ENCODE measurements at regions not wholly inside any gene's neighbourhood (a gene's known extent, or its start where the extent isn't known, plus 50 kb on each side); places are given as distances from the start of the nearest gene placed in this dataset.

DNA sequence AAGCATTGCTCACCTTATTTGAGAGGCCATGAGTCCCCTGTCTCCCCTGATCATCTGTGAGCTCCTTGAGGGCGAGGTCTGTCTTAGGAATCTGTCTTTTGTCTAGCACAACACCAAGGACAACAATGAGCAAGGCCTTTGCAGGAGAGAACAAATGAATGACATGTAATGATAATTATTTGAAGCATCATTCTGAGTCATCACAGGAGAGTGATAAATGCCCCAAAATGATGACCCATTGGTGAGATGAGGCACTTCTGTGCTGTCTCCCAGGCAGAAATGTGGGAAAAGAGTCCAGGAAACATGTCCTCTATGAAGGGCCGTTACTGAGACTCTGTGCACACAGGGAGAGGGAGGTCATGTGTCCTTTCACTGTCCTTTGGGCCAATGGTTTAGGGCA is 105.2 kb upstream of the LRFN2 start:
- POLR2A ChIA-PET: no interaction called here
- H3K27ac Mint-ChIP-seq: no peak overlapping the region
- TF ChIP-seq NFE2L1 (CRISPR knock-in tag; IDR thresholded peaks at IDR 0.05) (no peak), JAZF1 (CRISPR knock-in tag; IDR thresholded peaks at IDR 0.05) (no peak), ZNF396 (CRISPR knock-in tag; IDR thresholded peaks at IDR 0.05; ENCODE audit: borderline replicate concordance) (no peak), ZNF232 (CRISPR knock-in tag; IDR thresholded peaks at IDR 0.05) (no peak), ELF4 (CRISPR knock-in tag; IDR thresholded peaks at IDR 0.05; ENCODE audit: low read depth) (no peak)
- peaks cover 10% of the 10 kb centered on the region; the same call in 1 of the 2 replicates for H3K4me1 Mint-ChIP-seq
- no peak for ATAC-seq
- H3K4me3 Mint-ChIP-seq: no peak overlapping the region
- H3K36me3 Mint-ChIP-seq: no peaks in the 10 kb centered on the region
- H3K27me3 Mint-ChIP-seq (ENCODE audit: low read depth): 0 out of 2 replicates have a peak, but pooled peaks cover 4% of the 10 kb centered on the region
- CTCF ChIA-PET: interaction anchor here (1.5 kb wide), 1 partner anchor 13 kb away, joined by 3 read pairs; no protein-coding TSS in a partner anchor
- DNase-seq (ENCODE audit: low spot score): no peak
- H3K9me3 Mint-ChIP-seq: no peaks in the 10 kb centered on the region

DNA sequence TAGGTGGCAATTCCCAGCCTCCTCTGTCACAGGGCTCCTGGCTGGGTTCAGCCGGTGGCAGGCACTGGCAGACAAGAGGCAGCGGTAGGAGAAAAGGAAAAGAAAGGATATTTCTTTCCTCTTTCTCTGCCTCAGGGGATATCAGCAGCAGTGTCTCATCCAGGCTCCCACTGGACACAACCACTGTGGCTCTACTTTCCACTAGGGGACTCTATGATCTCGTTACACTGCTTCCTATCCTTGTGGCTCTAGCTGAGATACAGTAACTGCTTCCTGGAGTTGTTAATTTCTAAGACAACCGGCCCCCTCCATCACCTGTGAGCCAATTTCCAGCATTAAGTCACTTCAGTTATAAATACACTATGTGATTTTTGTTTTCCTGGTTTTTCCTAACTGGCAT is 102.0 kb upstream of the LRFN2 start:
- ChIA-PET CTCF (no interaction called here), POLR2A (no interaction called here)
- DNase-seq (ENCODE audit: low spot score): no peak
- H3K4me1 Mint-ChIP-seq: peaks cover 5% of the 10 kb centered on the region; the same call in 1 of the 2 replicates
- H3K4me3 Mint-ChIP-seq: no peak overlapping the region
- H3K9me3 Mint-ChIP-seq: peaks cover 10% of the 10 kb centered on the region
- H3K27me3 Mint-ChIP-seq (ENCODE audit: low read depth): peaks cover 11% of the 10 kb centered on the region; the same call in 1 of the 2 replicates
- peaks cover 5% of the 10 kb centered on the region; the same call in 1 of the 2 replicates for H3K36me3 Mint-ChIP-seq
- no peak for ATAC-seq
- TF ChIP-seq SMAD4 (CRISPR knock-in tag; IDR thresholded peaks at IDR 0.05) (no peak), ZNF121 (CRISPR knock-in tag; IDR thresholded peaks at IDR 0.05) (no peak), NR3C1 (CRISPR knock-in tag; conservative IDR thresholded peaks at IDR 0.05; ENCODE audit: low read depth) (no peak), FOXK1 (CRISPR knock-in tag; IDR thresholded peaks at IDR 0.05) (no peak), ESRRA (CRISPR knock-in tag; IDR thresholded peaks at IDR 0.05; ENCODE audit: borderline replicate concordance) (no peak), MXD4 (CRISPR knock-in tag; IDR thresholded peaks at IDR 0.05; ENCODE audit: borderline replicate concordance) (no peak), ZNF219 (CRISPR knock-in tag; IDR thresholded peaks at IDR 0.05; ENCODE audit: borderline replicate concordance) (no peak), FOXP1 (CRISPR knock-in tag; IDR thresholded peaks at IDR 0.05; ENCODE audit: borderline replicate concordance) (no peak)
- TF ChIP-seq, protein P1, sequence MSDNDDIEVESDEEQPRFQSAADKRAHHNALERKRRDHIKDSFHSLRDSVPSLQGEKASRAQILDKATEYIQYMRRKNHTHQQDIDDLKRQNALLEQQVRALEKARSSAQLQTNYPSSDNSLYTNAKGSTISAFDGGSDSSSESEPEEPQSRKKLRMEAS (CRISPR knock-in tag; IDR thresholded peaks at IDR 0.05): no peak
- TF ChIP-seq, protein P2, sequence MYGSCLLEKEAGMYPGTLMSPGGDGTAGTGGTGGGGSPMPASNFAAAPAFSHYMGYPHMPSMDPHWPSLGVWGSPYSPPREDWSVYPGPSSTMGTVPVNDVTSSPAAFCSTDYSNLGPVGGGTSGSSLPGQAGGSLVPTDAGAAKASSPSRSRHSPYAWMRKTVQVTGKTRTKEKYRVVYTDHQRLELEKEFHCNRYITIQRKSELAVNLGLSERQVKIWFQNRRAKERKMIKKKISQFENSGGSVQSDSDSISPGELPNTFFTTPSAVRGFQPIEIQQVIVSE (CRISPR knock-in tag; IDR thresholded peaks at IDR 0.05; ENCODE audit: borderline replicate concordance): no peak
- TF ChIP-seq, protein P3, sequence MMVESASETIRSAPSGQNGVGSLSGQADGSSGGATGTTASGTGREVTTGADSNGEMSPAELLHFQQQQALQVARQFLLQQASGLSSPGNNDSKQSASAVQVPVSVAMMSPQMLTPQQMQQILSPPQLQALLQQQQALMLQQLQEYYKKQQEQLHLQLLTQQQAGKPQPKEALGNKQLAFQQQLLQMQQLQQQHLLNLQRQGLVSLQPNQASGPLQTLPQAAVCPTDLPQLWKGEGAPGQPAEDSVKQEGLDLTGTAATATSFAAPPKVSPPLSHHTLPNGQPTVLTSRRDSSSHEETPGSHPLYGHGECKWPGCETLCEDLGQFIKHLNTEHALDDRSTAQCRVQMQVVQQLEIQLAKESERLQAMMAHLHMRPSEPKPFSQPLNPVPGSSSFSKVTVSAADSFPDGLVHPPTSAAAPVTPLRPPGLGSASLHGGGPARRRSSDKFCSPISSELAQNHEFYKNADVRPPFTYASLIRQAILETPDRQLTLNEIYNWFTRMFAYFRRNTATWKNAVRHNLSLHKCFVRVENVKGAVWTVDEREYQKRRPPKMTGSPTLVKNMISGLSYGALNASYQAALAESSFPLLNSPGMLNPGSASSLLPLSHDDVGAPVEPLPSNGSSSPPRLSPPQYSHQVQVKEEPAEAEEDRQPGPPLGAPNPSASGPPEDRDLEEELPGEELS (CRISPR knock-in tag; IDR thresholded peaks at IDR 0.05): no peak
- TF ChIP-seq, protein P4, sequence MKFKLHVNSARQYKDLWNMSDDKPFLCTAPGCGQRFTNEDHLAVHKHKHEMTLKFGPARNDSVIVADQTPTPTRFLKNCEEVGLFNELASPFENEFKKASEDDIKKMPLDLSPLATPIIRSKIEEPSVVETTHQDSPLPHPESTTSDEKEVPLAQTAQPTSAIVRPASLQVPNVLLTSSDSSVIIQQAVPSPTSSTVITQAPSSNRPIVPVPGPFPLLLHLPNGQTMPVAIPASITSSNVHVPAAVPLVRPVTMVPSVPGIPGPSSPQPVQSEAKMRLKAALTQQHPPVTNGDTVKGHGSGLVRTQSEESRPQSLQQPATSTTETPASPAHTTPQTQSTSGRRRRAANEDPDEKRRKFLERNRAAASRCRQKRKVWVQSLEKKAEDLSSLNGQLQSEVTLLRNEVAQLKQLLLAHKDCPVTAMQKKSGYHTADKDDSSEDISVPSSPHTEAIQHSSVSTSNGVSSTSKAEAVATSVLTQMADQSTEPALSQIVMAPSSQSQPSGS (CRISPR knock-in tag; IDR thresholded peaks at IDR 0.05; ENCODE audit: borderline replicate concordance, low read depth): no peak
- TF ChIP-seq, protein P5, sequence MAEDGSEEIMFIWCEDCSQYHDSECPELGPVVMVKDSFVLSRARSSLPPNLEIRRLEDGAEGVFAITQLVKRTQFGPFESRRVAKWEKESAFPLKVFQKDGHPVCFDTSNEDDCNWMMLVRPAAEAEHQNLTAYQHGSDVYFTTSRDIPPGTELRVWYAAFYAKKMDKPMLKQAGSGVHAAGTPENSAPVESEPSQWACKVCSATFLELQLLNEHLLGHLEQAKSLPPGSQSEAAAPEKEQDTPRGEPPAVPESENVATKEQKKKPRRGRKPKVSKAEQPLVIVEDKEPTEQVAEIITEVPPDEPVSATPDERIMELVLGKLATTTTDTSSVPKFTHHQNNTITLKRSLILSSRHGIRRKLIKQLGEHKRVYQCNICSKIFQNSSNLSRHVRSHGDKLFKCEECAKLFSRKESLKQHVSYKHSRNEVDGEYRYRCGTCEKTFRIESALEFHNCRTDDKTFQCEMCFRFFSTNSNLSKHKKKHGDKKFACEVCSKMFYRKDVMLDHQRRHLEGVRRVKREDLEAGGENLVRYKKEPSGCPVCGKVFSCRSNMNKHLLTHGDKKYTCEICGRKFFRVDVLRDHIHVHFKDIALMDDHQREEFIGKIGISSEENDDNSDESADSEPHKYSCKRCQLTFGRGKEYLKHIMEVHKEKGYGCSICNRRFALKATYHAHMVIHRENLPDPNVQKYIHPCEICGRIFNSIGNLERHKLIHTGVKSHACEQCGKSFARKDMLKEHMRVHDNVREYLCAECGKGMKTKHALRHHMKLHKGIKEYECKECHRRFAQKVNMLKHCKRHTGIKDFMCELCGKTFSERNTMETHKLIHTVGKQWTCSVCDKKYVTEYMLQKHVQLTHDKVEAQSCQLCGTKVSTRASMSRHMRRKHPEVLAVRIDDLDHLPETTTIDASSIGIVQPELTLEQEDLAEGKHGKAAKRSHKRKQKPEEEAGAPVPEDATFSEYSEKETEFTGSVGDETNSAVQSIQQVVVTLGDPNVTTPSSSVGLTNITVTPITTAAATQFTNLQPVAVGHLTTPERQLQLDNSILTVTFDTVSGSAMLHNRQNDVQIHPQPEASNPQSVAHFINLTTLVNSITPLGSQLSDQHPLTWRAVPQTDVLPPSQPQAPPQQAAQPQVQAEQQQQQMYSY (CRISPR knock-in tag; IDR thresholded peaks at IDR 0.05): no peak
- H3K27ac Mint-ChIP-seq: no peak overlapping the region
